ENCODE measurements at regions not wholly inside any gene's neighbourhood (a gene's known extent, or its start where the extent isn't known, plus 50 kb on each side); places are given as distances from the start of the nearest gene placed in this dataset.

DNA sequence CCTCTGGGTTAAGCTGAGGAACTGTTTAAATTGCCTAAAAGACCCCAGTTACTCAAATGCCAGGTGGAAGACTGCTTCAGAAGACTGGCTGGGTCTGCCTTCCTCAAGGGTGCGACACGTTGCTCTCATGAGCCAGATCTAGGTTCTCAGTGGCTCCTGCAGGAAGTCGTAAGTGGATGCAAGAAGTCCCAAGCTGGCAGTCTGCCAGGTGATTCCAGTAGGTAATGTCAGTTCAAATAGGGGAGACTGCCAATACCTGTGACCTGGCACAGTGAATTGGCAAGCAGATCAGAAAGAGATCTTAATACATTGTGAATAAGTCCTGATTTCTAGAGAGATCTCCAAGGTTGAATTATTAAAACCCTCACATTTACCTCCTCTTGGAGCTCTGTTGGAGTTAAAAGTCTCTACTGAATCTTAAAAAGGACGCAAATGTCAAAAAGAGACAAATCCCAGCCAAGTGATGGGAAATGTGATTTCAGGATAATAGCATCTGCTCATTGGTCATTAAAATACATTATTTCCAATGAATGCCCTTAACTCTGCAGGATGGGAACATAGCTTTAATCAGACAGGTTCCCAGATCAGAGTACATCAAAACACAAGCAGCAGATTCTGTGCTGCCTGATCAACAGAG lies 98.8 kb upstream of the FRMD6 start:
- 82% methylated on average over 4 of the region's 4 CpGs for WGBS
- no peak overlapping the region for H3K27ac ChIP-seq (replicated peaks in 1 of 4)
- H3K9me3 ChIP-seq: no peaks in the 10 kb centered on the region
- TF ChIP-seq, protein P1, sequence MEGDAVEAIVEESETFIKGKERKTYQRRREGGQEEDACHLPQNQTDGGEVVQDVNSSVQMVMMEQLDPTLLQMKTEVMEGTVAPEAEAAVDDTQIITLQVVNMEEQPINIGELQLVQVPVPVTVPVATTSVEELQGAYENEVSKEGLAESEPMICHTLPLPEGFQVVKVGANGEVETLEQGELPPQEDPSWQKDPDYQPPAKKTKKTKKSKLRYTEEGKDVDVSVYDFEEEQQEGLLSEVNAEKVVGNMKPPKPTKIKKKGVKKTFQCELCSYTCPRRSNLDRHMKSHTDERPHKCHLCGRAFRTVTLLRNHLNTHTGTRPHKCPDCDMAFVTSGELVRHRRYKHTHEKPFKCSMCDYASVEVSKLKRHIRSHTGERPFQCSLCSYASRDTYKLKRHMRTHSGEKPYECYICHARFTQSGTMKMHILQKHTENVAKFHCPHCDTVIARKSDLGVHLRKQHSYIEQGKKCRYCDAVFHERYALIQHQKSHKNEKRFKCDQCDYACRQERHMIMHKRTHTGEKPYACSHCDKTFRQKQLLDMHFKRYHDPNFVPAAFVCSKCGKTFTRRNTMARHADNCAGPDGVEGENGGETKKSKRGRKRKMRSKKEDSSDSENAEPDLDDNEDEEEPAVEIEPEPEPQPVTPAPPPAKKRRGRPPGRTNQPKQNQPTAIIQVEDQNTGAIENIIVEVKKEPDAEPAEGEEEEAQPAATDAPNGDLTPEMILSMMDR (IDR thresholded peaks at IDR 0.05): no peak
- TF ChIP-seq POLR2AphosphoS5 (IDR thresholded peaks at IDR 0.05) (no peak), EP300 (IDR thresholded peaks at IDR 0.05) (no peak), POLR2A (IDR thresholded peaks at IDR 0.05; ENCODE audit: low read depth) (no peak)
- no peak overlapping the region for H3K4me3 ChIP-seq
- no peak for DNase-seq (ENCODE audit: extremely low spot score)
- H3K4me1 ChIP-seq: peaks cover 2 to 16% (median 10%) of the 10 kb centered on the region in 4 donors
- intact Hi-C loops (cut with DNase I): loop anchor here (10.0 kb wide), 1 partner anchor 62 kb away; no protein-coding TSS in a partner anchor
- no peaks in the 10 kb centered on the region for H3K36me3 ChIP-seq
- no peaks in the 10 kb centered on the region for H3K27me3 ChIP-seq

DNA sequence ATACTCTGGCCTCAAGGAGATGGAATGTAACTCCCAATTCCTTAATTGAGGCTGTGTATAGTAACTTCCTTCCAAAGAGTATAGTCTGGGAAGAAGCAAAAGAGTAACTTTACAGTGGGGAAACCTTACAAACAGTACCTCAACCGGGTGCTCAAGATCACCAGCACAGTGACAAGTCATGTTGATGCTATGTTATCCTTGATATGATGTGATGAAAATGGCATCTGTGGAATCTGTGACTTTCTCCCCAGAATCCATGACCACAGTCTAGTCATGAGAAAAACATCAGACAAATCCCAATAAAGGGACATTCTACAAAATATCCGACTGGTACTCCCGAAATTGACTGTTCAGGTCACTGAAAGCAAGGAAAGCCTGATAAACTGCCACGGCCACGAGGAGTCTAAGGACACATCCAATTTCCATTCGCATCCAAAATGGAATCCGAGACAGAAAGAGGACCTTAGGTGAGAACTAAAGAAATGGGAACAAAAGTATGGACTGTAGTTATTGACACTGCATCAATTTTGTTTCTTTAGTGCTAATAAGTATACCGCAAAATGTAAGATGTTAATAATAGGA lies 97.3 kb upstream of the FRMD6 start:
- H3K4me1 ChIP-seq: peaks cover 0 to 15% (median 9%) of the 10 kb centered on the region in 4 donors
- 93% methylated on average over 8 of the region's 8 CpGs for WGBS
- H3K4me3 ChIP-seq: no peak overlapping the region
- no peak for DNase-seq (ENCODE audit: extremely low spot score)
- H3K27ac ChIP-seq (replicated peaks in 1 of 4): no peak overlapping the region
- no peaks in the 10 kb centered on the region for H3K36me3 ChIP-seq
- H3K9me3 ChIP-seq: no peaks in the 10 kb centered on the region
- TF ChIP-seq POLR2A (IDR thresholded peaks at IDR 0.05; ENCODE audit: low read depth) (no peak), EP300 (IDR thresholded peaks at IDR 0.05) (no peak), POLR2AphosphoS5 (IDR thresholded peaks at IDR 0.05) (no peak)
- TF ChIP-seq, protein P1 (IDR thresholded peaks at IDR 0.05): no peak
- H3K27me3 ChIP-seq: no peaks in the 10 kb centered on the region
- intact Hi-C loops (cut with DNase I): loop anchor here (10.0 kb wide), 1 partner anchor 60 kb away; no protein-coding TSS in a partner anchor

DNA sequence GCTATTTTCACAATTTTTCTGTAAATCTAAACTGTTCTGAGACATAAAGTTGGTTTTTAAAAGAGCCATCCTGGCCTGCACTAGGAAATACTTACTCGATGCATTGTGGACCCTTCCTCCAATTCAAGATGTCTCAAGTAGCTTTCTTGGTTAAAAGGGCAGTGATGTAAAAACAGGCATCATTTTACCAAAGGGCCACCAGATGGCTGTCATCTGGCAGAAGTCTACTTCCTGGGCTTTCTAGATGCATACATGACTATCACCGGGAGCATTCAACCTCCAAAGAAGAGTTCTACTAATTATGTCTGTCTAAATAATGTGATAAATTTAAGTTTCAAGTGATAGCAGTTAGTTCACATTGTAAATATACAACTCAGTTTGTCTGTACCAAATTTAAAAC lies 96.8 kb upstream of the FRMD6 start:
- intact Hi-C loops (cut with DNase I): loop anchor here (10.0 kb wide), 1 partner anchor 60 kb away; no protein-coding TSS in a partner anchor
- WGBS: 88% methylated on average over 2 of the region's 2 CpGs

DNA sequence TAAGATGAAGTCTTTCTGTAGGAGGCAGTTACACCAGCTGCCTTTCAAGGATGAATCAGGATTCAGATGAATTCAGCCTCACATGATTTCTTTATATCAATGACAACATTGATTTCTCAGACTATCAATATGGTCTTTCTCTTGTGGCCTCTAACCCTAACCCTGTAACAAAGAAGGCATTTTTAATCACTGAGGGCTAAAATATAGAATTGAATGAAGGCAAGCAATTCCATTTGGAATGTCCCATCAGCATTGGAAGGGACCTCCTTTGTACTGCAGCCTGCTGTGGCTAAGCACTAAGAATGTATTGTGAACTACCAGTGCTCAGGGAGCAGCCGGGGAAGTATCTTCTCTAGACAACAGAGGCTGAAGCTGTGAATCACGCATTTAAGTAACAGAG lies 90.6 kb upstream of the FRMD6 start:
- Histone ChIP-seq H3K27me3 (no peaks in the 10 kb centered on the region), H3K36me3 (no peaks in the 10 kb centered on the region), H3K4me3 (no peak overlapping the region), H3K4me1 (peaks cover 0 to 20% (median 10%) of the 10 kb centered on the region in 4 donors), H3K9me3 (no peaks in the 10 kb centered on the region), H3K27ac (replicated peaks in 1 of 4) (no peak overlapping the region)
- 95% methylated on average over 2 of the region's 2 CpGs for WGBS
- intact Hi-C loops (cut with DNase I): no loop called here
- TF ChIP-seq EP300 (IDR thresholded peaks at IDR 0.05) (no peak), POLR2A (IDR thresholded peaks at IDR 0.05; ENCODE audit: low read depth) (no peak), POLR2AphosphoS5 (IDR thresholded peaks at IDR 0.05) (no peak)
- TF ChIP-seq, protein P1 (IDR thresholded peaks at IDR 0.05): no peak
- DNase-seq (ENCODE audit: extremely low spot score): no peak

More for the DNA sequence above, 96.8 kb upstream of the FRMD6 start:
- H3K36me3 ChIP-seq: no peaks in the 10 kb centered on the region
- DNase-seq (ENCODE audit: extremely low spot score): no peak
- H3K27me3 ChIP-seq: no peaks in the 10 kb centered on the region
- TF ChIP-seq EP300 (IDR thresholded peaks at IDR 0.05): no peak
- TF ChIP-seq POLR2AphosphoS5 (IDR thresholded peaks at IDR 0.05): no peak
- TF ChIP-seq POLR2A (IDR thresholded peaks at IDR 0.05; ENCODE audit: low read depth): no peak
- TF ChIP-seq, protein P1 (IDR thresholded peaks at IDR 0.05): no peak
- H3K9me3 ChIP-seq: no peaks in the 10 kb centered on the region
- peaks cover 0 to 15% (median 9%) of the 10 kb centered on the region in 4 donors for H3K4me1 ChIP-seq
- no peak overlapping the region for H3K4me3 ChIP-seq
- no peak overlapping the region for H3K27ac ChIP-seq (replicated peaks in 1 of 4)

Measured in esophagus muscularis mucosa (tissue), 4 donors.